Gastroesophageal sphincter (tissue), 3 donors: ENCODE measurements at regions not wholly inside any gene's neighbourhood (a gene's known extent, or its start where the extent isn't known, plus 50 kb on each side); places are given as distances from the start of the nearest gene placed in this dataset.

Source experiments
- EP300 ChIP-seq: sonication (generic); formaldehyde crosslinking; IDR thresholded peaks from one replicate; pipeline ENCODE4 v1.6.1; 2017; ENCODE audit warnings: antibody characterized with exemption, mild to moderate bottlenecking
- POLR2A ChIP-seq, 2 donors: fragments of 450-650 bp; IDR thresholded peaks; one replicate each; pipeline ENCODE4 v1.6.1; 2017; ENCODE audit warnings: antibody characterized with exemption in 2 of 2, mild to moderate bottlenecking in 2 of 2, moderate library complexity in 1 of 2
- POLR2AphosphoS5 ChIP-seq: sonication (generic); formaldehyde crosslinking; IDR thresholded peaks from one replicate; pipeline ENCODE4 v1.6.1; 2017; ENCODE audit warnings: antibody characterized with exemption
- TF ChIP-seq, protein P1 (sequence below), 4 experiments: fragments of 200-600 bp in 2 of 4; fragments of 450-650 bp in 2 of 4; sonication (generic) in 1 of 4; IDR thresholded peaks; one replicate each; pipeline ENCODE4 v1.5.1; 2017 to 2019; ENCODE audit warnings: antibody characterized with exemption in 4 of 4, mild to moderate bottlenecking in 2 of 4, moderate library complexity in 2 of 4

DNA sequence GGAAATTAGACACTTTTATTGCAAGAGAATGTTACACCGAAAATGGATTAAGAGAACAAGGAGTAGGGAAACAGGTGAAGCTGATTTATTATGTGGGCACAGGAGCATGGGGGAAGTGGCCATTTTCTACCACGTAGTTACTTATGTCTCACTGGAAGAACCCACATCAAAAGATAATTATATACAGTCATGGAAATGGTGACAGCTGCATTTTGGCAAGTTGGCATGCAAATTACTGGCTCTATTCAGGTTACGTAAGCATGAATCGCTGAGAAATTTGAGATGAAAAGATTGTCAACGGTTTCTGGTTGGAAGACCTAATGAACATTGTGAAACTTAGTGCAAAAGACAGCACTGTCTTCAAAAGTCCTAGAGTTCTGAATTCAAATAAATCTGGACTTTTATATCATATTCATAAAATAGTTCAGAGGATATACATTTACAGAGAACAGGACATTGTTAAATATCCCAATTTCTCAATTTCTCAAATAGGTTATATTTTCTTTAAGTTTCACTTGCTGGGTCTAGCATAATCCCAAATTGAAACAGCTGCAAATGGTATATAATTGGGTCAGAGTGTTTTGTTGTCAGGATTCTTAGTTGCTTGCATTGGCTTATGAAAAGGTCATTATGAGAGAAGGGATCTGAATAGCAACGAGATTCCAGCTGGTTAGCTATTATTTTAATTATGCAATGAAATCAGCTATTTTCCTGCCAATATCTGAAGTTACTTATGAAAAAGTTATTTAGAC, 567.8 kb downstream of the ZPLD1 start:
- TF ChIP-seq POLR2AphosphoS5: no peak
- TF ChIP-seq POLR2A (IDR thresholded peaks at IDR 0.05): no peak
- TF ChIP-seq, protein P1, sequence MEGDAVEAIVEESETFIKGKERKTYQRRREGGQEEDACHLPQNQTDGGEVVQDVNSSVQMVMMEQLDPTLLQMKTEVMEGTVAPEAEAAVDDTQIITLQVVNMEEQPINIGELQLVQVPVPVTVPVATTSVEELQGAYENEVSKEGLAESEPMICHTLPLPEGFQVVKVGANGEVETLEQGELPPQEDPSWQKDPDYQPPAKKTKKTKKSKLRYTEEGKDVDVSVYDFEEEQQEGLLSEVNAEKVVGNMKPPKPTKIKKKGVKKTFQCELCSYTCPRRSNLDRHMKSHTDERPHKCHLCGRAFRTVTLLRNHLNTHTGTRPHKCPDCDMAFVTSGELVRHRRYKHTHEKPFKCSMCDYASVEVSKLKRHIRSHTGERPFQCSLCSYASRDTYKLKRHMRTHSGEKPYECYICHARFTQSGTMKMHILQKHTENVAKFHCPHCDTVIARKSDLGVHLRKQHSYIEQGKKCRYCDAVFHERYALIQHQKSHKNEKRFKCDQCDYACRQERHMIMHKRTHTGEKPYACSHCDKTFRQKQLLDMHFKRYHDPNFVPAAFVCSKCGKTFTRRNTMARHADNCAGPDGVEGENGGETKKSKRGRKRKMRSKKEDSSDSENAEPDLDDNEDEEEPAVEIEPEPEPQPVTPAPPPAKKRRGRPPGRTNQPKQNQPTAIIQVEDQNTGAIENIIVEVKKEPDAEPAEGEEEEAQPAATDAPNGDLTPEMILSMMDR (IDR thresholded peaks at IDR 0.05): no peak
- no peak for TF ChIP-seq EP300
